IPS-11a (cell line): ENCODE measurements at regions not wholly inside any gene's neighbourhood (a gene's known extent, or its start where the extent isn't known, plus 50 kb on each side); places are given as distances from the start of the nearest gene placed in this dataset.

Experiments used
- H3K4me3 ChIP-seq: one replicate; pipeline ENCODE4 v1.5.1; 2013; ENCODE audit warnings: low read depth, low read length, control low read depth

DNA sequence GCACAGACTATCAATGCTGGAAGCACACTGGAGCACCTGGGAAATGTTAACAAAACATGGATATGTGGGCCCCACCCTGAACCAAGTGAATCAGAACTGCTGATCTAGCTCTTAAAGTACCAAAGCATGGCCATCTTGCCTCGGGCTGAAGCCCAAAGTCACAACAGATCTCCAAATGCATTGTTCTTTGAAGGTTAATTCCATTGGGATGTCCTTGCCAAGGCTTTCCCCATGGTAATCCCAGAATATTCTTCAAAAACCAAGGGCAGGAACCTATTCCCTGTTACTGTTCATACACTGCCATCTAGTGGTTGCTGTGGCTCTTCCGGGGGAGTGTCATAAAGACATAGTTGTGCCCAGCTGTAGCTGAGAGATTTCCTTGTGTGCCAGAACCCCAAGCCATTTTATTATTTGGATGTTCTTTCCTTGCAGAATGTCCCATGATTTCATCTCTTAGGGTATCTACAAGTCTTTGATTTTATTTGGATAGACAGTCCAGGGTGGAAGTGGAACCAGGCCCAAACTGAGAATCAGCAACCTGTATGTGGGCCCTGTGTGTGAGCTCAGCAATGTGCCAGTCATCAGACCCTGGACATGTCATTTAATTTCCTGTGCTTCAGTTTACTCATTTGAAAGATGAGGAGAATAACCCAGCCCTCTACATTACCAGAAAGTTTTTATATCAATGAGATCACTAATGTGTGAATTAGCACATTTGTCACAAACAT lies 290.0 kb downstream of the ACTL7B start:
- H3K4me3 ChIP-seq = no peak overlapping the region

DNA sequence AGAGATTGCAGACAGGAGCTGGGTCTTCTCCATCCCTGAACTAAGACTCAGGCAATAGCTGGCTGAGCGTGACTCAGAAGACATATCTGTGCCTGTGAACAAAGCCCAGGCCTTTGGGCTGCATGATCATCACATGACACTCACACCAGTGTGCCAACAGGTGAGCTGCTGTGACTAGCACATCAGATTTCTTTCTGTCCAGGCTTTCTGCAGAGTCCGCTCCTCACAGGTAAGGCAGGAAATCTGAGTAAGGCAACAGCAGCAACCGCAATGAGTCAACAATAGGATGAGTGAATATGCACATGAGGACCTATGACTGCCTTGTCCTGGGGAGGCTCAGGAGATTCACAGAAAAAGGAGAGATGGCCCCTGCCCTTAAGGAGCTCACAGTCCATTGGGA lies 293.6 kb downstream of the ACTL7B start:
- no peak overlapping the region for H3K4me3 ChIP-seq

GRCh38 chr9:108559432-108559831 lies 296.4 kb downstream of the ACTL7B start:
- H3K4me3 ChIP-seq = no peak overlapping the region

GRCh38 chr9:108554831-108555230 lies 301.0 kb downstream of the ACTL7B start:
- H3K4me3 ChIP-seq = no peak overlapping the region

- H3K4me3 ChIP-seq = no peak overlapping the region
Observed at GRCh38 chr9:108553111-108553635, 302.6 kb downstream of the ACTL7B start.

DNA sequence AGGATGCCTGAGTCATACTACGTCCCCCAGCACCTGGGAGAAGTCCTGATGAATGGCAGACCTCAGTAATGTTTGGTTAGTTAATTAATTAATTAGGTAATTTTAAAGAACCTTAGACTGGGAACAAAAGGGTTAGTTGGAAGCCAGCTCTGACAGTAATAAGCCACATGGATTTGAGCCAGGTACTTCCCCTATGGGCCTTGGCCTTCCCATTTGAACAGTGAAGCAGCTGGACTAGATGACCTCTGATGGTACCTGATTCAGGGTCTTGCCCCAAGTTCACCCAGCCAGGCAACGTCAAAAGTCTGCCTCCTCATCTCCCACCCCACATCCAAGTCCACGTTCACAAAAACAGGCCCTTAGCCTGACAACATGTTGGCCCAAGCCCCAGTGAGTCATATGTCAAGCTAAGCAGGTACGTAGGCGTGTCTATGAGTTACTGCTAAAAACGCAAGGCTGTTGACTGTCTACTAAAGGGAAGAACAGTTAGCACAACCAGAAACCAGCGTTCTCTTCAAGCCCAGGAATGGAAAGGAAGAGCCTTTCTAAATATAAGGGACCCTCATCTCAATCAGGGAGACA lies 303.2 kb downstream of the ACTL7B start:
- no peak overlapping the region for H3K4me3 ChIP-seq

- no peak overlapping the region for H3K4me3 ChIP-seq
Observed at GRCh38 chr9:108551030-108551841, 304.6 kb downstream of the ACTL7B start.

DNA sequence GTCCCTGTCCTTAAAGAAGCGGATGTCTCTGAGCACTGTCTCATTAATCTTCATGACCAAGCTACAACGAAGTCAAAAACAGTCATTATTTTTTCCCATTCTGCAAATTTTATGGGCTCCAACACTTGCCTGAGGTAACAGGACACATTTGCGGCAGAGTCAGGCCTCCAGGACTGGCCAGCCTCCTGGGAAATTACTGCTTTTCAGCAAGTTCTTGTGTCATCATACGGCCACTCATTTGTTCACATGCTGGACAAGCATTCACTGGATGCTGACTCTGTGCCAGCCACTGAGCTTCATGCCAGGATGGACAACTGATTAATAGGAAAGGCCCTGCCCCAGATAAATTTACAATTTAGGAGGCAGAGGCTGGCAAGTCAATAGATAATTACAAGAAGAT lies 305.7 kb downstream of the ACTL7B start:
- no peak overlapping the region for H3K4me3 ChIP-seq

- H3K4me3 ChIP-seq = no peak overlapping the region
Observed at GRCh38 chr9:108549184-108549583, 306.6 kb downstream of the ACTL7B start.

DNA sequence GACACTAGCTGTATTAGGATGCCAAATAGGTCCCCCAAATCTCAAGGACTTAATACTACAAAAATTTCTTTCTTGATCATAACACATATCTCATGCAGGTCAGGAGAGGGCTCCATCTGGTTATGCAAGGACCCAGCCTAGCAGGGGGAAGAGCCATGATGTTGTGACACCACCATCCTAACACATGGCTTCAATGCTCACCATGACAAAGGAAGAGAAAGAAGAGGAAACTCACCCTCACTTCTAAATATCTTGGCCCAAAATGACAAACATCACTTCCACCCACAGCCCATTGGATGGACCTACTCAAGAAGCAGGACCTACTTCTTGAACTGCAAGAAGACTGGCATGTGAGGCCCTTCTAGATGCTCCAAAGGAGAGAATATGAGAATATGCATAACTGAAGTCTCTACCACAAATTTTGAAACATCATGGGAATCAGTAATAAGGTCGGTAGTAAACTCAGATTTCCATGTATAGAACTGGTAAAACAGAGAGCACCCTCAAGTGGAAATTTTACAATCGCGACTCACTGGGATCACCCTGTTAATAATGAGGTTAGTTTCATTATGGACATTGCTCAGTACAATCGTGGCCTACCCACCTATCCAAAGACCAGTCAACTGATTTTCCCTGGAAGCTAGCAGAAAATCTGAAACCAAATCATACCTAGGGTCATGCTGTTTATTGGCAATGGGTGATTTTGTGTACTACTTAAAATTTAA lies 308.2 kb downstream of the ACTL7B start:
- H3K4me3 ChIP-seq = no peak overlapping the region

- H3K4me3 ChIP-seq = no peak overlapping the region
Observed at GRCh38 chr9:108546215-108546614, 309.6 kb downstream of the ACTL7B start.

DNA sequence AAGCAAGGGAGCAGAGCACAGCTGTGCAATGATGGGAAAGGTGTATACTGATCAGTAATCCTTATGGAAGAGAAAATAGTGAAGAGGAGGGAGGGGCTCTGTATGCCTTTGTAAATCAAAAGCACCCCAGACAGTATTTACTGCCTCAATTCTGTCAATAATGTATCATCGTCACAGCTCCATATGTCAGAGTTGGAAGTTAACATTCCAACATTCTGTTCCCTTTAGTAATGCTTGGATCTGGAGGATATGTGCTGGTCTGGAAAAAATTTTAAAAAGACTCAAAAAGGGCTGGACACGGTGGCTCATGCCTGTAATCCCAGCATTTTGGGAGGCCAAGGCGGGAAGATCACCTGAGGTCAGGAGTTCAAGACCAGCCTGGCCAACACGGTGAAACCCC lies 310.4 kb downstream of the ACTL7B start:
- H3K4me3 ChIP-seq = no peak overlapping the region

DNA sequence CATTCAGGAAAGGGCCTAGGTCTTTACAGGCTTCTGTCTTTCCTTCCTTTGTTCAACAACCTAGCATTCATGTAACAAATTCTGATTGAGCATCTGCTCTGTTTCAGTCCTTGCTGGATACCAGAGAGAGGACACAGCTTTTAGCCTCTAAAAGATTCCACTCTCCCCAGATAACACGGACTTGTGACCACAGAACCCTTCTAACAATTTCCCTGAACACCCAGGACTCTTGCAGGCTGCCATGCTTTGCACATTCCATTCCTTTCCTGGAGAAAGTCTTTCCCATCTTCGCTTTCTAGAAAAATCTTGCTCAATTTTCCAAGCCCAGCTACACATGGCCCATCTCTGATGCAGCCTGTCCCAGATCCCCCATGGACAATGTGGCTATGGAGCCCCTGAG lies 310.9 kb downstream of the ACTL7B start:
- no peak overlapping the region for H3K4me3 ChIP-seq

DNA sequence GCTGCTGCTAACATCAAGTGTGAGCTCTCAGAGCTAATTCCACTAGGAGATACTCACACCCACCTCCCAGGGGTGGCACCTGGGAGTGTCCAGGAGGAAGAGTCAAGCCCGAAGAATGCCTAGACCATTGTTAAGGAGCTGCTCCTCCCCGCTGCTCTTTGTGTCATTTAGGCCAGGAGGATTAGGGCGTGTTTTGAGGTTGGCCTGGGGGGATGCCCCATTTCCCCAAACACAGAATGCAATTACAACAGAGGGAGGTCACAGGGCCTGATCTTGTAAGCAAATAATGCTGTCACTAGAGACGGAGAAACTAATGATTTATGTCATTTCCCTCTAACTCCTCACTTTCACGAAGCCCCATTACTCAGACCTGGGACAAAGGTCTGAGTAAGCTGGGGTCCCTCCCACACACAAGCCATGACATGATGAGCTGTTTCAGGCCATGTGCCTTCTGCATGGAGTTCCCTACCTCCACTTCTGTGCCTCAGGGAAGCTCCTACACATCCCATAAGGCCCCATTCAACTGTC lies 312.5 kb downstream of the ACTL7B start:
- no peak overlapping the region for H3K4me3 ChIP-seq

DNA sequence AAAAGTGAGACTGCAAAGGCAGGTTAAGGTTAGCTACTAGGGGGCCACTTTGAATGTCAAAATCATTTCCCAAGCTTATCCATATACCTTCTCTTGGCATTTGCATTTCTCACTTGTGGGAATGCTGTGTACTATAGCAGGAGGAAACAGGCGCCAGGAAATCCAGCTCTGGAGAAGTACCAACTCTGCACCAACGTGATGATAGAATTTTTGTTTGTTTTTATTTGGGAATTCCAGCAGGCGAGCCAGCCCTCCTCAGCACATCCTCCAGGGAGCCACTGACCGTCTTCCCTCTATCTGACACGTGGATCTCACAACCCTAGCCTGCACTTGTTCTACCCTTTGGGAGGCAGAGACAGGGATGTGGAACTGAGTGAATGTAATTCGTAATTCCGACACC lies 318.0 kb downstream of the ACTL7B start:
- H3K4me3 ChIP-seq = no peak overlapping the region

DNA sequence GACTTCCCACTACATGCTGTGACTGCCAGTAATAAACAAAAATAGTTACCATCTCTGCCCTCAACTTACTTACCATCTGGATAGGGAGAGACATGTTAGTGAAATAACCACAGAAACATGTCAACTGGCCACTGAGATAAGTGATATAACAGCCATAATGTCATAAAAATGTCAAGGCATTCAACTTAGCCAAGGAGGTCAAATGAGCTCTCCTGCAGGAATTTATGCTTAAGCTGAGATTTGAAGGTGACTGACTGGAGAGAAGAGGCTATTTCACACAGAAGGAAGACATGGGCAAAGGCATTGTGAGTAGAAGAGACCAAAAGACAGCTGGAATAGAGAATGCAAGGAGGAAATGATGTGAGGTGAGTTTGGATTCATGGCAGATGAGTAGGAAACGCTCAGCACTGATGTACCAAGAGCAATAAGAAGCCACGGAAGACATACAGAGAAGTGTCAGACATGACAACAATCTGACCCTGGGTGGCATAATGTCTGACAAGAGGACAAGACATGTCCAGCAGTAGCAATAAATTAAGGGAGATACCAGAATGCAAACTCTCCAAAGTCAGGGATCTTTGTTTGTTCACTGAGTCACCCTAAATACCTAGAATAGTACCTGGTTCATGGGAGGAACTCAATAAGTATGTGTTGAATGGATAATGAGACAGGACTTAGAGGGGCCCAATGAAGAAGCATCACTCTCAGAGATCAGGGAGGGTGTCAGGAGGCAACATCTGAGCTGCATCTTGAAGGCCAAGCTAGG lies 318.8 kb downstream of the ACTL7B start:
- H3K4me3 ChIP-seq = no peak overlapping the region

GRCh38 chr9:108535526-108535925 lies 320.3 kb downstream of the ACTL7B start:
- H3K4me3 ChIP-seq = no peak overlapping the region

DNA sequence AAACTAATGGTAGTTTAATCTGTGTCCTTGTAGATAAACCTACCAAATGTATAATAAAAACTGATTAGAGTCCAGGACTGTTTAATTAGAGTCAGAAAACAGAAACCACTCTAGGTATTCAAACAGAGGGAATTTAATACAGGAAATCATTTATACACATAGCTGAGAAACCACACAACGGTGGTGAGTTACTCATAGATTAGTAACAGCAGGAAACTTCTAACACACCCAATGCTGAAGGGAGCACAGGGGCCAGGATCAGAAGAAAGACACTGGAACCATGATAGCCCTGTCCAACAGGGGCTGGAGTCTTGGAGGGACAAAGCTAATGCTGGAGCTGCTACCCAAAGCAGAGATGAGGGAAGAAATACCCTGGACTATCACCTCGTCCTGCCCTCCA lies 321.0 kb downstream of the ACTL7B start:
- no peak overlapping the region for H3K4me3 ChIP-seq

GRCh38 chr9:108530141-108530540 lies 325.6 kb downstream of the ACTL7B start:
- H3K4me3 ChIP-seq = no peak overlapping the region

DNA sequence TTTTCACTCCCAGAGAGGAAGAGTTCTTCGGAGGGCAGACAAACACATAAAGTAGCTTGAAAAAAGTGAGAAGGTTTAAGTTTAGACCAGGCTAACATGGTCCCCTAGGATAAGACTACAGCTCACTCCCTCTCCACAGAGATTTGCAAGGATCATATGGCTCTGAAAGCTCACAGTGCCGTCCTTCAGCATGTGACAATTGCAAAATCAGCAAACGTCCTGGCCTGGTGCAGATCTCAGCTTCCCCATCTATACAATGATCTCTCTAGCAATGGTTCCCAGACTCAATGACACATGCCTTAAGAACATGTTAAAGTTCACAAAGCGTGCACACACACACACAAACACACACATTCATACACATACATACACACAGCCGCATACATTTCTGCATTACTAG lies 327.6 kb downstream of the ACTL7B start:
- H3K4me3 ChIP-seq = no peak overlapping the region
